ENCODE measurements at regions not wholly inside any gene's neighbourhood (a gene's known extent, or its start where the extent isn't known, plus 50 kb on each side); places are given as distances from the start of the nearest gene placed in this dataset.

GRCh38 chr13:76091076-76091475, 454.9 kb downstream of the LMO7 start:
- DNase-seq, result no peak

- DNase-seq, result no peak
These were observed 450.6 kb downstream of the LMO7 start for GRCh38 chr13:76086729-76087128.

- no peak for DNase-seq
These were observed 431.7 kb downstream of the LMO7 start for GRCh38 chr13:76067850-76068249.

GRCh38 chr13:76053181-76053580, 417.1 kb downstream of the LMO7 start:
- no peak for DNase-seq

- DNase-seq, result no peak
These were observed 413.2 kb downstream of the LMO7 start for GRCh38 chr13:76049376-76049746.

DNA sequence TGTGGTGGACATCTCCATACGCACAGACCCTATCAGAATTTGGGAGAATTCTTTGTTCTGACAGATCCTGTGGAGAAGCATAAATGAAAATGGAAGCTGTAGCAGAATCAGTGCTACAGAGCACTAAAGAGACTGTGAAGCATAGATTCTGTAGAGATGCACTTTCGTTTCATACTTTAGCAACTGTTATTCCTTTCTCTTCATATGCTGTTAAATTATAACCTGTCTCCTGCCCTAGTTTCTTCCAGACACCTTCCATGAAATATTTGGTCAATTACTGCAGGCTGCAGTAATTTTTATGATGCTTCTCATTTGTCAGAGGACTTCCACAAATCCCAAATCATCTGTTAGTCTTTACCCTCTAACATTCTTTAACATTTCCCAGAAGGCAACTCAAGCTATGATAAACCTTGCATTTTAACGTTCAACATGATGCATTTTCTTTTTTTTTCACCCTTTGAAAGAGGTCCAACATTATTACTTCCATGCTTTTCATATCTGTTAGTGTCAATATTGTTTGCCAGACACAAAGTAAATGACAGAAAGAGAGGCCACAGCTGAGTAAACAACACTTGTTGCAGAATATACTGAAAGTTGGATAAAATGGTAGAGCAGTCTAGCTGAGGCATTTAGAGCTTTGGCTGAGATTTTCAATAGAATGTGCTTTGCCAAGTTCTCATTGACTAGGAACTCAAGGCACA, 412.7 kb downstream of the LMO7 start:
- DNase-seq, result peak; percentile 31 to 39

DNA sequence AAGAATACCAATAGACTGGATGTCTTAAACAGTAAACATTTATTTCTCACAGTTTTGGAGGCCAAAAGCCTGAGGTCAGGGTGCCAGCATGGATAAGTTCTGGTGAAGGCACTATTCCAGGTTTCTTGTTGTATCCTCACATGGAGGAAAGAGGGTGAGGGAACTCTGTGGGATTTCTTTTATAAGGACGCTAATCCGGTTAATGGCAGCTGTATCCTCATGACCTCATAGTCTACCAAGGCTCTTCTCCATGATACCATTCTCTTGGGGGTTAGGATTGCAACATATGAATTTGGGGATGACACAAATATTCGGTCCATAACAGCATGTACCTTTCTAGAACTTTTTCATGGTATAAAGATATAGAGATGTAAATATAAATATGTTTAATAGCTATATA, 412.0 kb downstream of the LMO7 start:
- no peak for DNase-seq

GRCh38 chr13:76043874-76044273, 407.7 kb downstream of the LMO7 start:
- no peak for DNase-seq

GRCh38 chr13:76038920-76039716, 403.0 kb downstream of the LMO7 start:
- no peak for DNase-seq

GRCh38 chr13:76036176-76036575, 400.0 kb downstream of the LMO7 start:
- DNase-seq, result no peak

DNA sequence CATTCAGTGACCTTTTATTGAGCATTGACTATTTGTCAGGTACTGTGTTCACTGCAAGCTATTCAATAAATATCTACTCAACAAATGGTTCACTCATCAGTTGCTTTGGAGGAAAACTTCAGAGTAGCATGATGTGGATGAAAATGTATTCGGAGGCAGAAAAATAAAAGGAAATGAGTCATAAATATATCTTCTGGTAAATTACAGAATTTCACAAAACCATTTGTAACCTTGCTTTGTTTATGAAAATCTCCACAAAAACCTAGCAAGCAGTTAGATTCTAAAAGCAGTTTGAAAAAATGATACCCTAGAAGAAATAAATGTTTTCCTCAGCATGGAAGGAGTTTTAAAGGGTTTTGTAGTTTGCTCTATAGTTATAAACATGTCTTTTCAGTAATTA, 399.6 kb downstream of the LMO7 start:
- no peak for DNase-seq

GRCh38 chr13:76029706-76030105, 393.6 kb downstream of the LMO7 start:
- no peak for DNase-seq

DNA sequence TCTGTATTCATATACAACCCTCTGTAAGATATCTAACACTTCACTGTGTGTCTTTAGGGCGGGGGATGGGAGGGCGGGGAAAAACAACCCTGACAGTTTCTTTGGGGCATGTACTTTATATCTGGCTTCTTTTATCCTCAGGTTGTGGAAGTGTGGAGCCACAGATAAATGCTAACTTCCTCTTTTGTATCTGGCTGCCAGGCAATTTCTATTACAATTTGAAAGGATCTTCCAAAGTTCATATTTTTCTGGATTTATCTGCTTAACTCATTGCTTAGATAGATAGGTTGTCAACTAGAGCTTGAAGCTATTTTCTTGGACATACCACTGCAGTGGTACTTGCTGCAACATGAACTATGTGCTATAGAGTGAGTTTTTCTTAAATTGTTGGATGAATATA, 393.0 kb downstream of the LMO7 start:
- DNase-seq, result no peak

DNA sequence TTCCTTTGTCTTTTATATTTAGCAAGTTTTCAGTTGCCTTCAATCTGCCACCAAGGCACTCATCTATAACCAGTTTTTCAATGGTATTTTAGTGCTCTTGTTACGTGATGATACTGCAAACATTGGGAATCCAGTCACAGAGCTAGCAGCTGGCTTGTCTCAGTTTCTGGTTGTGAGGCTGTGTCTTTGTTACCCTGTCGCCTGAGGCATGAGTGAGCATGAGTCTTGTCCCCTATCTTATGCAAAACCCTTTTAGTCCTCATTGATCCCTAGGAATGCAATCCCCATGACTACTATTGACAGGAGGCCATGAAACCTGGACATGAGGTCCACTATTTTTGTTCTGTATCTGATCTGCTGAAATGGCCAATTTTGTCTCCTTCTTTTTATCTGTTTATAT, 391.0 kb downstream of the LMO7 start:
- no peak for DNase-seq

- no peak for DNase-seq
These were observed 389.3 kb downstream of the LMO7 start for GRCh38 chr13:76025392-76025791.

GRCh38 chr13:76024151-76024550, 388.0 kb downstream of the LMO7 start:
- DNase-seq, result no peak

- DNase-seq, result no peak
These were observed 387.5 kb downstream of the LMO7 start for GRCh38 chr13:76023652-76024051.

DNA sequence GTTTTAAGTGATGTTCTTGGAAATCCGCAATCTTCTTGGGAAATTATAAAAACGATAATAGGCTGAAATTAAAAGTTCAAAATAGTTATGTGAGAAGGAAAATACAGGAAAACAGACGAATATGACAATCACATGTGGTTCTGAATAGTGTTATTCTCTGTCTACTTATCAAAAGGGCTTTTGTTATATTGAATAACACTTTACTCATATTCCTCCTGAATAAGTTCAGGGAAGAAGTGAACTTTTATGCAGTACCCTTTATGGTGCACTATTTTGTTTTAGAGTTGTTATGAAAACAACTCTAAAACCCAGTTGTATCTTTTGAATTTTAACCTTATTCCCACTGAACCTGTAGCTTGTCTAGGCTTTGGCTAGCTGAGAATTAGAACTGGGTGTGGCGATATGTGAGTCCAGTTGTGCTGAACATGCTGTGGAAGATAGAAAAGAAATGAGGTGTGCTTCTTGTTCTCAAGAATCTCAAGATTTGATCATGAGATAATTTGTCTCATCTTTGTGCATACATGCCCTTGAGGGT, 384.4 kb downstream of the LMO7 start:
- no peak for DNase-seq

GRCh38 chr13:76019421-76020044, 383.4 kb downstream of the LMO7 start:
- no peak for DNase-seq

GRCh38 chr13:76017861-76018556, 381.9 kb downstream of the LMO7 start:
- DNase-seq, result no peak

GRCh38 chr13:76016799-76017400, 380.8 kb downstream of the LMO7 start:
- DNase-seq, result no peak
